Nephron progenitor cell (in vitro differentiated cells): ENCODE measurements at regions not wholly inside any gene's neighbourhood (a gene's known extent, or its start where the extent isn't known, plus 50 kb on each side); places are given as distances from the start of the nearest gene placed in this dataset.

Source experiments
- DNase-seq: peaks from one replicate; pipeline ENCODE4 v3.0.0; 2021
- H3K27ac Mint-ChIP-seq: 2 replicates; pipeline ENCODE4 v1.8.0; 2021; ENCODE audit warnings: mild to moderate bottlenecking, moderate library complexity, mixed read lengths
- H3K27me3 Mint-ChIP-seq: 2 replicates; pipeline ENCODE4 v1.8.0; 2021; ENCODE audit warnings: mild to moderate bottlenecking, low read depth, mixed read lengths; ENCODE audit not compliant: poor library complexity
- H3K36me3 Mint-ChIP-seq: 2 replicates; pipeline ENCODE4 v1.8.0; 2021; ENCODE audit warnings: low read depth, mixed read lengths
- H3K4me1 Mint-ChIP-seq: 2 replicates; pipeline ENCODE4 v1.8.0; 2021; ENCODE audit warnings: mixed read lengths
- H3K4me3 Mint-ChIP-seq: 2 replicates; pipeline ENCODE4 v1.8.0; 2021; ENCODE audit warnings: mild to moderate bottlenecking, moderate library complexity, mixed read lengths
- H3K9me3 Mint-ChIP-seq: 2 replicates; pipeline ENCODE4 v1.8.0; 2021; ENCODE audit warnings: mild to moderate bottlenecking, moderate library complexity, mixed read lengths
- CTCF ChIP-seq: fragments of 200-600 bp; sonication (generic); IDR thresholded peaks from 2 replicates; pipeline ENCODE4 v1.5.0; 2021; ENCODE audit warnings: antibody characterized with exemption

DNA sequence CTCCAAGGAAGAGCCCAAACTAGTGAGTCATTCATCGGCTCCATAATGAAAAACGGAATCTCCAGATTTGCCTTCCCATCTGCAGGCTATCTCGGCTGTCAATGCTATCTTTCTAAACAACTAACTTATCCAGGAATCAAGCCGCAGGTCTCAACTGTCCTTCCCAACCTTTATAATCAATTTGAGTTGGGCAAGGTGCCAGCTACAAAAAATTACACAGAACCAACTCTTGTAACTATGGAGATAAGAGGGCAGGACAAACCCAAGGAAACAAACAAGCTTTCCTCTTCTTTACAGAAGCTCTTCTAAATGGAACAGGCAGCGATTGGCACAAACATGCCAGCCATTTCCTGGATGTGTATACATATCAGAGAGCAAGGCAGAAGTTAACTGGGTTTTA, 61.2 kb upstream of the RAI2 start:
- no peak for DNase-seq
- peaks cover 17% of the 10 kb centered on the region for H3K4me1 Mint-ChIP-seq
- H3K9me3 Mint-ChIP-seq = peaks cover 43% of the 10 kb centered on the region
- no peak for TF ChIP-seq CTCF
- peak overlapping the region; percentile 19 for H3K27ac Mint-ChIP-seq
- H3K36me3 Mint-ChIP-seq = no peaks in the 10 kb centered on the region
- no peak overlapping the region for H3K4me3 Mint-ChIP-seq
- peaks cover 4% of the 10 kb centered on the region for H3K27me3 Mint-ChIP-seq

- Mint-ChIP-seq H3K27me3 (peaks cover 8% of the 10 kb centered on the region), H3K4me1 (peaks cover 17% of the 10 kb centered on the region), H3K27ac (no peak overlapping the region), H3K9me3 (peaks cover 29% of the 10 kb centered on the region), H3K36me3 (no peaks in the 10 kb centered on the region), H3K4me3 (no peak overlapping the region)
- TF ChIP-seq CTCF = no peak
- no peak for DNase-seq
Observed at GRCh38 chrX:17919896-17920446, 58.9 kb upstream of the RAI2 start.

DNA sequence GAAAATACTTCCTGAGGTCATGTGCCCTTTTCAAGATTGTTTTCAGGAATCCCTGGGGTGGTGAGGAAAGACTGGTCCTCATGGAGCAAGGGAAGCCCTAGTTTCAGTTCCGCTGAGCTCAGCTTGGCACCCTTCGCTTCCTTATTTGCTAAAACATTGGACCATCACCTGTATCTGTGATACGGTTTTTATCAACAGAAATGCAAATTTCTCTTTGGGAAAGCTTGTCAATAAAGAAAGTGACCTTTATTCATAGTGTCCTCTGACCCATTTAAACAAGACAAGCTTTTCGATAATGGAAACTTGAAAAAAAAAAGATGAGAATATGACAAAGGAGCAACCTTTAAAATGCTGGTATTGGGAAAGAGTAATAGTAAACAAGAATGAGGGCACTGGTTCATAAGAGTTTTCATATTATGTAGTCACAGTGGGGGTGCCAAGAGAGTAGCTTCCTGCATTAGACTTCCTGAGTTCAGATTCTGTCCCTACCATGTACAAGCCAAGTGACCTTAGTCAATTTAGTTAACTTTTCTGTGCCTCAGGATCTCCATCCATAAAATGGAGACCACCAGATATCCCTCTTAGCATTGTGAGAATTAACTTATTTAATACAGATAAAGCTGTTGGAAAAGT, 57.0 kb upstream of the RAI2 start:
- Mint-ChIP-seq H3K4me1 (peaks cover 10% of the 10 kb centered on the region), H3K9me3 (peaks cover 23% of the 10 kb centered on the region), H3K27ac (no peak overlapping the region), H3K36me3 (no peaks in the 10 kb centered on the region), H3K27me3 (peaks cover 7% of the 10 kb centered on the region), H3K4me3 (no peak overlapping the region)
- TF ChIP-seq CTCF = no peak
- DNase-seq = no peak

GRCh38 chrX:17913801-17914200, 52.7 kb upstream of the RAI2 start:
- H3K27me3 Mint-ChIP-seq = peaks cover 7% of the 10 kb centered on the region
- no peak overlapping the region for H3K4me3 Mint-ChIP-seq
- DNase-seq = no peak
- no peak for TF ChIP-seq CTCF
- H3K36me3 Mint-ChIP-seq = no peaks in the 10 kb centered on the region
- peaks cover 48% of the 10 kb centered on the region for H3K9me3 Mint-ChIP-seq
- no peak overlapping the region for H3K27ac Mint-ChIP-seq
- no peaks in the 10 kb centered on the region for H3K4me1 Mint-ChIP-seq
